Nephron progenitor cell (in vitro differentiated cells): ENCODE measurements at regions not wholly inside any gene's neighbourhood (a gene's known extent, or its start where the extent isn't known, plus 50 kb on each side); places are given as distances from the start of the nearest gene placed in this dataset.
A peak's percentile ranks its signal among the peaks of the same experiment; 100 is the strongest.

Experiments used
- DNase-seq: peaks from one replicate; pipeline ENCODE4 v3.0.0; 2021
- H3K27ac Mint-ChIP-seq: 2 replicates; pipeline ENCODE4 v1.8.0; 2021; ENCODE audit warnings: mild to moderate bottlenecking, moderate library complexity, mixed read lengths
- H3K27me3 Mint-ChIP-seq: 2 replicates; pipeline ENCODE4 v1.8.0; 2021; ENCODE audit warnings: mild to moderate bottlenecking, low read depth, mixed read lengths; ENCODE audit not compliant: poor library complexity
- H3K36me3 Mint-ChIP-seq: 2 replicates; pipeline ENCODE4 v1.8.0; 2021; ENCODE audit warnings: low read depth, mixed read lengths
- H3K4me1 Mint-ChIP-seq: 2 replicates; pipeline ENCODE4 v1.8.0; 2021; ENCODE audit warnings: mixed read lengths
- H3K4me3 Mint-ChIP-seq: 2 replicates; pipeline ENCODE4 v1.8.0; 2021; ENCODE audit warnings: mild to moderate bottlenecking, moderate library complexity, mixed read lengths
- H3K9me3 Mint-ChIP-seq: 2 replicates; pipeline ENCODE4 v1.8.0; 2021; ENCODE audit warnings: mild to moderate bottlenecking, moderate library complexity, mixed read lengths
- CTCF ChIP-seq: fragments of 200-600 bp; sonication (generic); IDR thresholded peaks from 2 replicates; pipeline ENCODE4 v1.5.0; 2021; ENCODE audit warnings: antibody characterized with exemption

GRCh38 chr21:34203851-34204420 lies 130.6 kb downstream of the MRPS6 start:
- no peak for TF ChIP-seq CTCF
- Mint-ChIP-seq H3K36me3 (peaks cover 12% of the 10 kb centered on the region), H3K27me3 (peaks cover 3% of the 10 kb centered on the region), H3K27ac (peak overlapping the region; percentile 97), H3K9me3 (peaks cover 9% of the 10 kb centered on the region), H3K4me1 (peaks cover 70% of the 10 kb centered on the region), H3K4me3 (peak overlapping the region; percentile 21)
- no peak for DNase-seq

- Mint-ChIP-seq H3K36me3 (peaks cover 21% of the 10 kb centered on the region), H3K27ac (peak overlapping the region; percentile 97), H3K9me3 (peaks cover 18% of the 10 kb centered on the region), H3K27me3 (peaks cover 5% of the 10 kb centered on the region), H3K4me1 (peaks cover 62% of the 10 kb centered on the region), H3K4me3 (no peak overlapping the region)
- peak; percentile 19 for DNase-seq
- no peak for TF ChIP-seq CTCF
Observed at GRCh38 chr21:34204481-34205439, 131.4 kb downstream of the MRPS6 start.

- Mint-ChIP-seq H3K9me3 (peaks cover 21% of the 10 kb centered on the region), H3K27ac (peak overlapping the region; percentile 11), H3K27me3 (peaks cover 9% of the 10 kb centered on the region), H3K4me3 (no peak overlapping the region), H3K4me1 (peaks cover 50% of the 10 kb centered on the region), H3K36me3 (peaks cover 25% of the 10 kb centered on the region)
- TF ChIP-seq CTCF = no peak
- DNase-seq = no peak
Observed at GRCh38 chr21:34205811-34206571, 132.6 kb downstream of the MRPS6 start.

- H3K27me3 Mint-ChIP-seq = peaks cover 6% of the 10 kb centered on the region
Observed at GRCh38 chr21:34213959-34214358, 140.6 kb downstream of the MRPS6 start.

GRCh38 chr21:34215501-34215900 lies 142.1 kb downstream of the MRPS6 start:
- peaks cover 18% of the 10 kb centered on the region for H3K4me1 Mint-ChIP-seq
- TF ChIP-seq CTCF = no peak
- H3K4me3 Mint-ChIP-seq = no peak overlapping the region

More at GRCh38 chr21:34213959-34214358, 140.6 kb downstream of the MRPS6 start:
- Mint-ChIP-seq H3K27ac (no peak overlapping the region), H3K4me1 (peaks cover 18% of the 10 kb centered on the region), H3K9me3 (peaks cover 41% of the 10 kb centered on the region), H3K36me3 (peaks cover 49% of the 10 kb centered on the region), H3K4me3 (no peak overlapping the region)
- TF ChIP-seq CTCF = no peak
- DNase-seq = no peak

More at GRCh38 chr21:34215501-34215900, 142.1 kb downstream of the MRPS6 start:
- H3K27me3 Mint-ChIP-seq = peaks cover 5% of the 10 kb centered on the region
- peaks cover 26% of the 10 kb centered on the region for H3K9me3 Mint-ChIP-seq
- no peak for DNase-seq
- H3K36me3 Mint-ChIP-seq = peaks cover 33% of the 10 kb centered on the region
- H3K27ac Mint-ChIP-seq = peak overlapping the region; percentile 74
